GM23338 (cell line): ENCODE measurements at regions not wholly inside any gene's neighbourhood (a gene's known extent, or its start where the extent isn't known, plus 50 kb on each side); places are given as distances from the start of the nearest gene placed in this dataset.

Source experiments
- ATAC-seq: fragments of 200-7000 bp; cut with Tn5 transposase; 3 replicates; pipeline ENCODE4 v1.9.1; 2020
- DNase-seq: peaks from one replicate; pipeline ENCODE4 v3.0.0-alpha.2; 2015; ENCODE audit warnings: low spot score
- H2AFZ ChIP-seq: fragments of 200-600 bp; sonication (generic); 2 replicates; pipeline ENCODE4 v1.8.0; 2016; ENCODE audit warnings: antibody characterized with exemption, mild to moderate bottlenecking, moderate library complexity
- H3F3A ChIP-seq: fragments of 200-600 bp; sonication (generic); replicated peaks from 2 replicates; pipeline ENCODE4 v1.8.0; 2017; ENCODE audit warnings: antibody characterized with exemption, mixed run types, low read depth
- H3K27ac ChIP-seq: fragments of 200-600 bp; sonication (generic); 2 replicates; pipeline ENCODE4 v1.6.1; 2016; ENCODE audit warnings: low read depth
- H3K27me3 ChIP-seq: fragments of 200-600 bp; sonication (generic); 2 replicates; pipeline ENCODE4 v1.8.0; 2016; ENCODE audit warnings: mild to moderate bottlenecking, mixed run types, moderate library complexity; ENCODE audit not compliant: insufficient read depth
- H3K36me3 ChIP-seq: fragments of 200-600 bp; sonication (generic); 2 replicates; pipeline ENCODE4 v1.8.0; 2016; ENCODE audit warnings: mild to moderate bottlenecking; ENCODE audit not compliant: insufficient read depth
- H3K4me1 ChIP-seq: fragments of 200-600 bp; sonication (generic); 2 replicates; pipeline ENCODE4 v1.8.0; 2016; ENCODE audit warnings: mild to moderate bottlenecking, moderate library complexity; ENCODE audit not compliant: insufficient read depth
- H3K4me2 ChIP-seq: fragments of 200-600 bp; sonication (generic); 2 replicates; pipeline ENCODE4 v1.7.1; 2017; ENCODE audit warnings: mixed run types
- H3K4me3 ChIP-seq: fragments of 200-600 bp; sonication (generic); 2 replicates; pipeline ENCODE4 v1.6.1; 2016; ENCODE audit warnings: mixed run types
- H3K79me2 ChIP-seq: fragments of 200-600 bp; sonication (generic); replicated peaks from 2 replicates; pipeline ENCODE4 v1.8.0; 2017; ENCODE audit warnings: mild to moderate bottlenecking; ENCODE audit not compliant: insufficient read depth
- H3K9me2 ChIP-seq: fragments of 200-600 bp; sonication (generic); 2 replicates; pipeline ENCODE4 v1.8.0; 2017; ENCODE audit not compliant: insufficient read depth
- H4K20me1 ChIP-seq: fragments of 200-600 bp; sonication (generic); replicated peaks from 2 replicates; pipeline ENCODE4 v1.8.0; 2017; ENCODE audit warnings: mild to moderate bottlenecking; ENCODE audit not compliant: insufficient read depth
- H3K27ac Mint-ChIP-seq: 2 replicates; pipeline ENCODE4 v1.8.0; 2020; ENCODE audit warnings: inconsistent platforms, mild to moderate bottlenecking, moderate library complexity, mixed read lengths
- H3K27me3 Mint-ChIP-seq: 3 replicates; pipeline ENCODE4 v1.8.0; 2022; ENCODE audit warnings: low read depth, mild to moderate bottlenecking, moderate library complexity, mixed read lengths, inconsistent platforms; ENCODE audit not compliant: insufficient read depth, poor library complexity
- H3K36me3 Mint-ChIP-seq: 3 replicates; pipeline ENCODE4 v1.8.0; 2021; ENCODE audit warnings: low read depth, mild to moderate bottlenecking, inconsistent platforms, moderate library complexity, mixed read lengths
- H3K4me1 Mint-ChIP-seq: 3 replicates; pipeline ENCODE4 v1.8.0; 2020; ENCODE audit warnings: mild to moderate bottlenecking, inconsistent platforms, mixed read lengths
- H3K4me3 Mint-ChIP-seq: 3 replicates; pipeline ENCODE4 v1.8.0; 2021; ENCODE audit warnings: moderate library complexity, mild to moderate bottlenecking, inconsistent platforms, mixed read lengths
- H3K9me3 Mint-ChIP-seq: 3 replicates; pipeline ENCODE4 v1.8.0; 2020; ENCODE audit warnings: moderate library complexity, mild to moderate bottlenecking, inconsistent platforms, mixed read lengths
- CREB1 ChIP-seq: fragments of 250-450 bp; sonication (Bioruptor Pico); IDR thresholded peaks from 2 replicates; pipeline ENCODE4 v1.5.0; 2020; ENCODE audit warnings: low read depth, mild to moderate bottlenecking, moderate library complexity
- EZH2 ChIP-seq: fragments of 200-600 bp; sonication (generic); IDR thresholded peaks from one replicate; pipeline ENCODE4 v1.8.0; 2017; ENCODE audit warnings: antibody characterized with exemption, mild to moderate bottlenecking, low read depth; ENCODE audit not compliant: unreplicated experiment
- EZH2phosphoT487 ChIP-seq: fragments of 200-600 bp; sonication (generic); IDR thresholded peaks from one replicate; pipeline ENCODE4 v1.8.1; 2018; ENCODE audit warnings: antibody characterized with exemption; ENCODE audit not compliant: unreplicated experiment
- JUNB ChIP-seq: IDR thresholded peaks from one replicate; pipeline ENCODE4 v1.6.1; 2016; ENCODE audit warnings: antibody characterized with exemption; ENCODE audit not compliant: unreplicated experiment
- NANOG ChIP-seq: IDR thresholded peaks from 2 replicates; pipeline ENCODE4 v1.6.1; 2016; ENCODE audit warnings: antibody characterized with exemption, borderline replicate concordance
- POLR2AphosphoS5 ChIP-seq: IDR thresholded peaks from 2 replicates; pipeline ENCODE4 v1.6.1; 2016; ENCODE audit warnings: antibody characterized with exemption, low read depth
- STAT1 ChIP-seq: IDR thresholded peaks from one replicate; pipeline ENCODE4 v1.6.1; 2016; ENCODE audit warnings: antibody characterized with exemption; ENCODE audit not compliant: unreplicated experiment
- ZNF114 ChIP-seq: fragments of 250-450 bp; sonication (Bioruptor Pico); IDR thresholded peaks from 2 replicates; pipeline ENCODE4 v1.5.0; 2020; ENCODE audit warnings: mild to moderate bottlenecking, moderate library complexity
- ZNF331 ChIP-seq: fragments of 250-450 bp; sonication (Bioruptor Pico); IDR thresholded peaks from 2 replicates; pipeline ENCODE4 v1.5.0; 2020; ENCODE audit warnings: low read depth, mild to moderate bottlenecking, moderate library complexity
- TF ChIP-seq, protein P1 (sequence below): IDR thresholded peaks from 2 replicates; pipeline ENCODE4 v1.6.1; 2016; ENCODE audit warnings: antibody characterized with exemption
- TF ChIP-seq, protein P2 (sequence below): fragments of 250-450 bp; sonication (Bioruptor Pico); IDR thresholded peaks from 2 replicates; pipeline ENCODE4 v1.5.0; 2020; ENCODE audit warnings: mild to moderate bottlenecking, moderate library complexity
- TF ChIP-seq, protein P3 (sequence below), 2 experiments: fragments of 200-600 bp in 1 of 2; sonication (generic) in 1 of 2; conservative IDR thresholded peaks; 2 replicates each; pipeline versions ENCODE4 v1.5.1 to v1.6.1; 2016 to 2017; ENCODE audit warnings: antibody characterized with exemption in 2 of 2, low read depth in 2 of 2, mild to moderate bottlenecking in 2 of 2, moderate library complexity in 1 of 2
- TF ChIP-seq, protein P4 (sequence below): IDR thresholded peaks from one replicate; pipeline ENCODE4 v1.6.1; 2018; ENCODE audit warnings: antibody characterized with exemption; ENCODE audit not compliant: unreplicated experiment

GRCh38 chr12:80016684-80017083 lies 81.8 kb upstream of the PPP1R12A start:
- no peaks in the 10 kb centered on the region; the same call in 2 of the 3 replicates for H3K9me3 Mint-ChIP-seq
- 0 out of 2 replicates have a peak overlapping the region, but pooled peaks have one; percentile 18 for H2AFZ ChIP-seq

More at GRCh38 chr12:80016684-80017083, 81.8 kb upstream of the PPP1R12A start:
- Histone ChIP-seq H4K20me1 (no peaks in the 10 kb centered on the region), H3K4me1 (no peaks in the 10 kb centered on the region), H3K4me3 (no peak overlapping the region), H3K79me2 (no peaks in the 10 kb centered on the region), H3K27ac (no peak overlapping the region), H3K4me2 (no peak overlapping the region), H3K9me2 (0 out of 2 replicates have a peak, but pooled peaks cover 5% of the 10 kb centered on the region), H3K27me3 (no peaks in the 10 kb centered on the region), H3K36me3 (no peaks in the 10 kb centered on the region), H3F3A (no peaks in the 10 kb centered on the region)
- Mint-ChIP-seq H3K27ac (no peak overlapping the region), H3K27me3 (peaks cover 2% of the 10 kb centered on the region), H3K36me3 (no peaks in the 10 kb centered on the region; the same call in 2 of the 3 replicates), H3K4me1 (peaks cover 4% of the 10 kb centered on the region; the same call in 2 of the 3 replicates), H3K4me3 (no peak overlapping the region)
- ATAC-seq (no peak), DNase-seq (no peak)
- TF ChIP-seq EZH2 (no peak), EZH2phosphoT487 (no peak), JUNB (no peak), NANOG (no peak), STAT1 (no peak), POLR2AphosphoS5 (no peak), ZNF331 (no peak), CREB1 (CRISPR knock-in tag) (no peak), ZNF114 (CRISPR knock-in tag) (no peak)
- TF ChIP-seq, protein P1, sequence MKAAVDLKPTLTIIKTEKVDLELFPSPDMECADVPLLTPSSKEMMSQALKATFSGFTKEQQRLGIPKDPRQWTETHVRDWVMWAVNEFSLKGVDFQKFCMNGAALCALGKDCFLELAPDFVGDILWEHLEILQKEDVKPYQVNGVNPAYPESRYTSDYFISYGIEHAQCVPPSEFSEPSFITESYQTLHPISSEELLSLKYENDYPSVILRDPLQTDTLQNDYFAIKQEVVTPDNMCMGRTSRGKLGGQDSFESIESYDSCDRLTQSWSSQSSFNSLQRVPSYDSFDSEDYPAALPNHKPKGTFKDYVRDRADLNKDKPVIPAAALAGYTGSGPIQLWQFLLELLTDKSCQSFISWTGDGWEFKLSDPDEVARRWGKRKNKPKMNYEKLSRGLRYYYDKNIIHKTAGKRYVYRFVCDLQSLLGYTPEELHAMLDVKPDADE, result no peak
- TF ChIP-seq, protein P2, sequence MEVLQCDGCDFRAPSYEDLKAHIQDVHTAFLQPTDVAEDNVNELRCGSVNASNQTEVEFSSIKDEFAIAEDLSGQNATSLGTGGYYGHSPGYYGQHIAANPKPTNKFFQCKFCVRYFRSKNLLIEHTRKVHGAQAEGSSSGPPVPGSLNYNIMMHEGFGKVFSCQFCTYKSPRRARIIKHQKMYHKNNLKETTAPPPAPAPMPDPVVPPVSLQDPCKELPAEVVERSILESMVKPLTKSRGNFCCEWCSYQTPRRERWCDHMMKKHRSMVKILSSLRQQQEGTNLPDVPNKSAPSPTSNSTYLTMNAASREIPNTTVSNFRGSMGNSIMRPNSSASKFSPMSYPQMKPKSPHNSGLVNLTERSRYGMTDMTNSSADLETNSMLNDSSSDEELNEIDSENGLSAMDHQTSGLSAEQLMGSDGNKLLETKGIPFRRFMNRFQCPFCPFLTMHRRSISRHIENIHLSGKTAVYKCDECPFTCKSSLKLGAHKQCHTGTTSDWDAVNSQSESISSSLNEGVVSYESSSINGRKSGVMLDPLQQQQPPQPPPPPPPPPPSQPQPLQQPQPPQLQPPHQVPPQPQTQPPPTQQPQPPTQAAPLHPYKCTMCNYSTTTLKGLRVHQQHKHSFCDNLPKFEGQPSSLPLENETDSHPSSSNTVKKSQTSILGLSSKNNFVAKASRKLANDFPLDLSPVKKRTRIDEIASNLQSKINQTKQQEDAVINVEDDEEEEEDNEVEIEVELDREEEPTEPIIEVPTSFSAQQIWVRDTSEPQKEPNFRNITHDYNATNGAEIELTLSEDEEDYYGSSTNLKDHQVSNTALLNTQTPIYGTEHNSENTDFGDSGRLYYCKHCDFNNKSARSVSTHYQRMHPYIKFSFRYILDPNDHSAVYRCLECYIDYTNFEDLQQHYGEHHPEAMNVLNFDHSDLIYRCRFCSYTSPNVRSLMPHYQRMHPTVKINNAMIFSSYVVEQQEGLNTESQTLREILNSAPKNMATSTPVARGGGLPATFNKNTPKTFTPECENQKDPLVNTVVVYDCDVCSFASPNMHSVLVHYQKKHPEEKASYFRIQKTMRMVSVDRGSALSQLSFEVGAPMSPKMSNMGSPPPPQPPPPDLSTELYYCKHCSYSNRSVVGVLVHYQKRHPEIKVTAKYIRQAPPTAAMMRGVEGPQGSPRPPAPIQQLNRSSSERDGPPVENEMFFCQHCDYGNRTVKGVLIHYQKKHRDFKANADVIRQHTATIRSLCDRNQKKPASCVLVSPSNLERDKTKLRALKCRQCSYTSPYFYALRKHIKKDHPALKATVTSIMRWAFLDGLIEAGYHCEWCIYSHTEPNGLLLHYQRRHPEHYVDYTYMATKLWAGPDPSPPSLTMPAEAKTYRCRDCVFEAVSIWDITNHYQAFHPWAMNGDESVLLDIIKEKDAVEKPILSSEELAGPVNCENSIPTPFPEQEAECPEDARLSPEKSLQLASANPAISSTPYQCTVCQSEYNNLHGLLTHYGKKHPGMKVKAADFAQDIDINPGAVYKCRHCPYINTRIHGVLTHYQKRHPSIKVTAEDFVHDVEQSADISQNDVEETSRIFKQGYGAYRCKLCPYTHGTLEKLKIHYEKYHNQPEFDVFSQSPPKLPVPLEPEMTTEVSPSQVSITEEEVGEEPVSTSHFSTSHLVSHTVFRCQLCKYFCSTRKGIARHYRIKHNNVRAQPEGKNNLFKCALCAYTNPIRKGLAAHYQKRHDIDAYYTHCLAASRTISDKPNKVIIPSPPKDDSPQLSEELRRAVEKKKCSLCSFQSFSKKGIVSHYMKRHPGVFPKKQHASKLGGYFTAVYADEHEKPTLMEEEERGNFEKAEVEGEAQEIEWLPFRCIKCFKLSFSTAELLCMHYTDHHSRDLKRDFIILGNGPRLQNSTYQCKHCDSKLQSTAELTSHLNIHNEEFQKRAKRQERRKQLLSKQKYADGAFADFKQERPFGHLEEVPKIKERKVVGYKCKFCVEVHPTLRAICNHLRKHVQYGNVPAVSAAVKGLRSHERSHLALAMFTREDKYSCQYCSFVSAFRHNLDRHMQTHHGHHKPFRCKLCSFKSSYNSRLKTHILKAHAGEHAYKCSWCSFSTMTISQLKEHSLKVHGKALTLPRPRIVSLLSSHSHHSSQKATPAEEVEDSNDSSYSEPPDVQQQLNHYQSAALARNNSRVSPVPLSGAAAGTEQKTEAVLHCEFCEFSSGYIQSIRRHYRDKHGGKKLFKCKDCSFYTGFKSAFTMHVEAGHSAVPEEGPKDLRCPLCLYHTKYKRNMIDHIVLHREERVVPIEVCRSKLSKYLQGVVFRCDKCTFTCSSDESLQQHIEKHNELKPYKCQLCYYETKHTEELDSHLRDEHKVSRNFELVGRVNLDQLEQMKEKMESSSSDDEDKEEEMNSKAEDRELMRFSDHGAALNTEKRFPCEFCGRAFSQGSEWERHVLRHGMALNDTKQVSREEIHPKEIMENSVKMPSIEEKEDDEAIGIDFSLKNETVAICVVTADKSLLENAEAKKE (CRISPR knock-in tag), result no peak
- TF ChIP-seq, protein P3, sequence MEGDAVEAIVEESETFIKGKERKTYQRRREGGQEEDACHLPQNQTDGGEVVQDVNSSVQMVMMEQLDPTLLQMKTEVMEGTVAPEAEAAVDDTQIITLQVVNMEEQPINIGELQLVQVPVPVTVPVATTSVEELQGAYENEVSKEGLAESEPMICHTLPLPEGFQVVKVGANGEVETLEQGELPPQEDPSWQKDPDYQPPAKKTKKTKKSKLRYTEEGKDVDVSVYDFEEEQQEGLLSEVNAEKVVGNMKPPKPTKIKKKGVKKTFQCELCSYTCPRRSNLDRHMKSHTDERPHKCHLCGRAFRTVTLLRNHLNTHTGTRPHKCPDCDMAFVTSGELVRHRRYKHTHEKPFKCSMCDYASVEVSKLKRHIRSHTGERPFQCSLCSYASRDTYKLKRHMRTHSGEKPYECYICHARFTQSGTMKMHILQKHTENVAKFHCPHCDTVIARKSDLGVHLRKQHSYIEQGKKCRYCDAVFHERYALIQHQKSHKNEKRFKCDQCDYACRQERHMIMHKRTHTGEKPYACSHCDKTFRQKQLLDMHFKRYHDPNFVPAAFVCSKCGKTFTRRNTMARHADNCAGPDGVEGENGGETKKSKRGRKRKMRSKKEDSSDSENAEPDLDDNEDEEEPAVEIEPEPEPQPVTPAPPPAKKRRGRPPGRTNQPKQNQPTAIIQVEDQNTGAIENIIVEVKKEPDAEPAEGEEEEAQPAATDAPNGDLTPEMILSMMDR (conservative IDR thresholded peaks at IDR 0.05; ENCODE audit: low read depth in 2 of 2), result no peak
- TF ChIP-seq, protein P4, sequence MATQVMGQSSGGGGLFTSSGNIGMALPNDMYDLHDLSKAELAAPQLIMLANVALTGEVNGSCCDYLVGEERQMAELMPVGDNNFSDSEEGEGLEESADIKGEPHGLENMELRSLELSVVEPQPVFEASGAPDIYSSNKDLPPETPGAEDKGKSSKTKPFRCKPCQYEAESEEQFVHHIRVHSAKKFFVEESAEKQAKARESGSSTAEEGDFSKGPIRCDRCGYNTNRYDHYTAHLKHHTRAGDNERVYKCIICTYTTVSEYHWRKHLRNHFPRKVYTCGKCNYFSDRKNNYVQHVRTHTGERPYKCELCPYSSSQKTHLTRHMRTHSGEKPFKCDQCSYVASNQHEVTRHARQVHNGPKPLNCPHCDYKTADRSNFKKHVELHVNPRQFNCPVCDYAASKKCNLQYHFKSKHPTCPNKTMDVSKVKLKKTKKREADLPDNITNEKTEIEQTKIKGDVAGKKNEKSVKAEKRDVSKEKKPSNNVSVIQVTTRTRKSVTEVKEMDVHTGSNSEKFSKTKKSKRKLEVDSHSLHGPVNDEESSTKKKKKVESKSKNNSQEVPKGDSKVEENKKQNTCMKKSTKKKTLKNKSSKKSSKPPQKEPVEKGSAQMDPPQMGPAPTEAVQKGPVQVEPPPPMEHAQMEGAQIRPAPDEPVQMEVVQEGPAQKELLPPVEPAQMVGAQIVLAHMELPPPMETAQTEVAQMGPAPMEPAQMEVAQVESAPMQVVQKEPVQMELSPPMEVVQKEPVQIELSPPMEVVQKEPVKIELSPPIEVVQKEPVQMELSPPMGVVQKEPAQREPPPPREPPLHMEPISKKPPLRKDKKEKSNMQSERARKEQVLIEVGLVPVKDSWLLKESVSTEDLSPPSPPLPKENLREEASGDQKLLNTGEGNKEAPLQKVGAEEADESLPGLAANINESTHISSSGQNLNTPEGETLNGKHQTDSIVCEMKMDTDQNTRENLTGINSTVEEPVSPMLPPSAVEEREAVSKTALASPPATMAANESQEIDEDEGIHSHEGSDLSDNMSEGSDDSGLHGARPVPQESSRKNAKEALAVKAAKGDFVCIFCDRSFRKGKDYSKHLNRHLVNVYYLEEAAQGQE, result no peak
